Stimulated activated CD4-positive, alpha-beta T cell treated with anti-CD3 and anti-CD28 coated beads, Interleukin-4, amount 100 ng/mL, for 48 hours (primary cell): ENCODE measurements at regions not wholly inside any gene's neighbourhood (a gene's known extent, or its start where the extent isn't known, plus 50 kb on each side); places are given as distances from the start of the nearest gene placed in this dataset.

Experiments
- DNase-seq, 2 donors: peaks; one replicate each; pipeline ENCODE4 v3.0.0-alpha.2; 2020; ENCODE audit warnings: low read depth in 2 of 2

DNA sequence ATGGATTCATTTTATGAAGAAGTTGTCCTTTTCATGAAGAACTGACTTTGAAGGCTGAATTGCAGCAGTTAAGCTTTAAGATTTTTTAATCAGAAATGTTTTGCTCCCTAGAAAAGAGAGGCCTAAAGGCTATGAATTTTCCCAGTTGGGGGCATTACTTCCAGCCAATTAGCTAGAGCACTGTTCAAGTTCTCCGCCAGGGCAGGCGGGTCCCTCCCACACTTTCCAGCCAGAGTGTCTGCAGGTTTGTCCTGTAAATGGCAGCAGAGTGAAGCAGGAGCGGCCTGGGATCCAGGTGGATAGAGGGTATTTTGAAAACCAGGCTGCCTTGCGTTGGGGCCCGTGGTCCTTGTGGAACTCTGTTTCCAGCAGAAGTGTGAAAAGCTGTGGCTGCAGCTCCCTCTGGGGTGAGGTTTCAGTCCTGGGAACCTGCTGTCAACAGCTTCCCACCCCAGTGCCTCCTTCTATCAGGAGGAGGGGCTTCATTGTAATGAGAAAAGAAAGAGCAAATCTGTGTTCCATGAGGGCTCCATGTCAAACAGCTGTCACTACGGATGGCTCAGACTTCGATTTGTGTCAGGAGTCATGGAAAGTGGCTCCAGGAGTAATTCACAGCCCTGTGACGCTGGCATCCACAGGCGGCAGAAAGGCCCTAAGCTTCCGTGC lies 210.7 kb upstream of the TMEM132C start:
- DNase-seq: no peak

DNA sequence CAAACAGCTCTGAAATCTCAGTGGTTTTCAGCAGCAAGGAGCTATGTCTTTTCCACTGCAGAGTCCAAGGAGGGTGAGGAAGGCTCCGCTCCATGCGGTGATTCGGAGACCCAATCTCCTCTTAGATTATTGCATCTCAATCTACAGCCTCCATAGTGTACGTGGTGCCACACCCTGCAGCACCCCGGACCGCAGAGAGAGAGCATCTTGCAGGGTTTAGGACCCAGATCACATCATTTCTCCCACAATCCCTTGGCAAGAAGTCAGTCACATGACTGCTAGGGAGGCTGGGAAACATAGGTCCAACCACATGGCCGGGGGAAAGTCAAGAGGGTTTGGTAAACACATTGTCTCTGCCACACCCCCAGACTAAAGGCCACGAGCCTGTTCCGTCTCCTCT lies 209.4 kb upstream of the TMEM132C start:
- no peak for DNase-seq

- no peak for DNase-seq
Measured at GRCh38 chr12:128059621-128060370, 207.2 kb upstream of the TMEM132C start.

DNA sequence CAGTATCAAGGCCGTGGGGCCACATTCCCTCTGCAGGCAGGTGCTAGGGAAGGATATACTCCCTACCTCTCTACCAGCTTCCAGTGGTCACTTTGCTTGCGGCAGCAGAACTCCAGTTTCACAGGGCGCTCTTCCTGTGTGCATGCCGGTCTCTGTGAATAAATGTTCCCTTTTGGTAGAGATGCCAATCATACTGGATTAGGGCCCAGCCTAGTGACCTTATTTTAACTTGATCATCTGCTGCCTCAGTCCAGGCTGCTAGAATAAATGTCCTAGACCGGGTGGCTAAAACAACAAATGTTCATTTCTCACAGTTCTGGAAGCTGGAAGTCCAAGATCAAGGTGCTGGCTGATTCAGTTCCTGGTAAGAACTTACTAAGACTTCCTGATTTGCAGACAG lies 198.8 kb upstream of the TMEM132C start:
- DNase-seq: no peak

- peak; percentile 16 to 18 for DNase-seq
Measured at GRCh38 chr12:128069359-128069997, 197.5 kb upstream of the TMEM132C start.

DNA sequence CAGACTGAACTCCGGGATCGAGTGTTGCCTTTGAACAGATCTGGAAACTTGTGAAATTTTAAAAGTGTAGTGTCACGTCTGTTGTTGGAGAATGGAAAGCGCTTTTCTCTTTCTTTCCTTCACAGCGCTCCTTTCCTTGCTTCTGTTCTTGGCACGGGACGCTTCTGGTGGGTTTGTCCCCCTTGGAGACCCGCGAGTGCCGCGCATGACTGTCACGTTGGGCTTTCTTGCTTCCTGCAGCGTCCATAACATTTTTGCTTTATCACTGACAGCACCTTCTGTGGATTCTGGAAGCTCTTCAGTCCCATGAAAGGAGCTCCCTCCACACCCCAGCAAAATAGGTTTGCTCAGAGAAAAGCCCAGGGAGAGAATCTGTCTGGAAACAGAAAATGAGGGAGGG lies 193.0 kb upstream of the TMEM132C start:
- no peak for DNase-seq

DNA sequence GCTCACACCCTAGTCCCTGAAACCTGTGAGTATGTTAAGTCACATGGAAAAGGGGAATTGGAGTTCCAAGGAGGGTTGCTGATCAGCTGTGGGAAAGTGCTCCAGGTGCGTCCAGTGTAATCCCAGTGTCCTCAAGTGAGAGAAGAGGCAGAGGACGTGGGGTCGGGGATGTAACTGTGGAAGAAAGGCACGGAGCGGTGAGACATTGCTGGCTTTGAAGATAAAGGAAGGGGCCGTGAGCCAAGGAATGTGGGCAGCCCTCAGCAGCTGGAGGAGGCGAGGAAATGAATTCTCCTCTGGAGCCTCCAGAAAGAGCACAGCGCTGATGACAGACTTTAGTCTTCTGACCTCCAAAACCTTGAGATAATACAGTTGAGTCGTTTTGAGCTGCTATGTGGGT lies 191.6 kb upstream of the TMEM132C start:
- no peak for DNase-seq

- DNase-seq: no peak
Measured at GRCh38 chr12:128076188-128076587, 190.8 kb upstream of the TMEM132C start.

- DNase-seq: no peak
Measured at GRCh38 chr12:128077211-128077916, 189.6 kb upstream of the TMEM132C start.

DNA sequence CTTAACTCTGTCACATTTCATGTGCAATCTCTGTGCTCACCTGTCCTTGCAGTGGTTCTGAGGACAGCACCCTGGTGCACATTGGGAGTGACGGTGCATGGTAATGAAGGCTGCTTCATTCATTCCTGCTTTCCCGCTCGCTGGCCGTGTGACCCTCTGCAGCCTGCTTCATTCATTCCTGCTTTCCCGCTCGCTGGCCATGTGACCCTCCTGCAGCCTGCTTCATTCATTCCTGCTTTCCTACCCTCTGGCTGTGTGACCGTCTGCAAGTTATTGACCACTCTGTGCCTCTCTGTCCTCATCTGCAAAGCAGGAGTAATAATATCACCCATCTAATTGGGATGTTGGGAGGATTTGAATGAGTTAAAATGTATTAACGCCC lies 189.1 kb upstream of the TMEM132C start:
- no peak for DNase-seq

DNA sequence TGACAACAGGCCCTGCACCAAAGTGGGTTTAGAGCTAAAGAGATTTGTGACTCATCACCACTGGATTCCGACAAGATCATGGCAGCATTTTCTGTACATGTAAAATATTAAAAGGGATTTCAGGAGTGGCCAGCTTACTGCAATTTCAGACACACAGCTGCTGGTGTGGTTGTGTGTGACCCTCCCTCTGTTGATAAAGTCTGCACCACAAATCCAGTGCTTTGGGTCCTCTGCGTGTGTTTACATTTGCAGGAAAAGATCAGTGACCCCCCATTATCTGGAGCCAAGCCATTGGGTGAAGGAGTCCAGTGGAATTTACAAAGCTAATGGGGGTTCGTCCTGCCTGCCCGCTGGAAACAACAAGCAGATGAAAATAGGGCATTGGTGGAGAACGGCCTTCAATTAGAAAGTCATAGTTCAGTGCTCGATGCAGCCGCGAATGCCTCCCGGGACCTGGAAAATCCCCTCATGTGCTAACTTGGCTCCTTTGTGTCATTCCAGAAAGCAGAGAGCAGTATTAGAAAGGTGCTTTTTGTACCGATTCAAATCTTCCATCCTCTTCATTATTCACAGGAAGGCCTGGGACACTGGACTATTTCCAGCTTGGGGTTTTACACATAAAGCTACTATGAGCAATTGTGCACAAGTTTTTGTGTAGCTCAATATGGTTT lies 188.5 kb upstream of the TMEM132C start:
- DNase-seq: no peak

- DNase-seq: no peak
Measured at GRCh38 chr12:128079446-128079845, 187.5 kb upstream of the TMEM132C start.

GRCh38 chr12:128083132-128083729 lies 183.7 kb upstream of the TMEM132C start:
- no peak for DNase-seq

DNA sequence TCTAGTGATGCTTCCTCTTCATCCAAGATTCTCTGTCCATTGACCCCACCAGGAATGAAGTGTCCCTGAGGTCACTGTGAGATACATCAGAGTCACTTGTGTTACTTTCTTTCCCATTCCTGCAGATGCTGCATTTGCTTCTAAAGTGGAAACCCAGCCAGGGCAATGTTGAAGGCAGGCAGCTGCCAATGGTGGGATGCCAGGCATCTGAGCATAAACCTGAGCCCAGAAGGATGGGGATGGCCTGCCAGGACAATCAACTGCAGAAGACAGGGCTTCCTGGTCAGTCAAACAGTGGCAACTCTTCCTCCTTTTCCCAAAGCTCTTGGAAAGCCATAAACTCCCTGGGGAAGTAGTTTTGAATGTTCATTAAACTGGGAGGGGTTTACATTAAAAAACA lies 178.0 kb upstream of the TMEM132C start:
- no peak for DNase-seq

- no peak for DNase-seq
Measured at GRCh38 chr12:128089961-128090360, 177.0 kb upstream of the TMEM132C start.

GRCh38 chr12:128091101-128091720 lies 175.8 kb upstream of the TMEM132C start:
- no peak for DNase-seq

GRCh38 chr12:128091951-128092382 lies 175.0 kb upstream of the TMEM132C start:
- DNase-seq: no peak

- DNase-seq: no peak
Measured at GRCh38 chr12:128098730-128099129, 168.2 kb upstream of the TMEM132C start.

DNA sequence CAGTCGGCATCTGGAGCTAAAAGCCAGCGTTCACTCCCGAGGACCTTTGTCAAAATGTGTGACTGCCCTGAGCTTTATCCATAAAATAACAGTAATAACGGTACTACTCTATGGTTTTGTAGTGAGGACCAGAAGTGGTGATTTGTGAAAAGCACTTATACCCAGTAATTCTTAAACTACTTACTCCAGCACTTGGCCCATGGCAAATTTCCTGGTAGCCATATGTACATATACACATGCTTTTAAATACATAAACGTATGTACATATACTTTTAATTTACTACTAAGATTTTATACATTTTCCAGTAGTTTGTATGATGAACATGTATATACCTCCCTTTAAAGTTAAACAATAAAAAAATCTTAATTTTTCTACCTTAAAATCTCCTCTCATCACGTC lies 163.8 kb upstream of the TMEM132C start:
- no peak for DNase-seq

DNA sequence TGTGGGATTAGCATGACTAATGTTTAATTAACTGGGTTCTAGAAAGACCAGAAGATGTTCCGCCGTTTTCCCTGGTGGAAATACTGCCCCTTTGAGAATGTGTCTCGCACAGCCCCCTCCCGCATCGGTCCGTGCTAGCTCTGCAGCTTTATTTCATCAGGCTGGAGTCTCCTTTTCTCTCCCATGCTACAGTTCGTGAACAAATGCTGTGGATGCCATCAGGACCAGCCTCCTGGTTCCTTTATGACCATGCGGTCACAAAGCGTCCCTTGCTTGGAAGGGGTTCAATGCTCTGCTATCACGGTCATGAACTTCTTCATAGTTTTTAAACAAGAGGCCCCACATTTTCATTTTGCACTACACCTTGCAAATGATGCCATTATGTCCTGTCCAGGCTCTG lies 157.7 kb upstream of the TMEM132C start:
- DNase-seq: no peak

- no peak for DNase-seq
Measured at GRCh38 chr12:128109636-128110035, 157.3 kb upstream of the TMEM132C start.
